Keratinocyte (primary cell): ENCODE measurements at regions not wholly inside any gene's neighbourhood (a gene's known extent, or its start where the extent isn't known, plus 50 kb on each side); places are given as distances from the start of the nearest gene placed in this dataset.
A peak's percentile ranks its signal among the peaks of the same experiment; 100 is the strongest.

Source experiments
- DNase-seq: peaks from one replicate; pipeline ENCODE4 v3.0.0-alpha.2; 2011; ENCODE audit warnings: low read depth, missing footprints, low spot score
- FAIRE-seq: peaks from 2 replicates; lab custom pipeline; 2011; peaks lifted over from hg19 to GRCh38; lab: Jason Lieb, UNC
- H2AFZ ChIP-seq: 2 replicates; pipeline ENCODE4 v1.6.0; 2012; ENCODE audit warnings: low read length, control low read depth, inconsistent platforms; ENCODE audit not compliant: control insufficient read depth
- H3K27ac ChIP-seq: 2 replicates; pipeline ENCODE4 v1.5.1; 2011; ENCODE audit warnings: low read length; ENCODE audit not compliant: control insufficient read depth, insufficient read depth
- H3K27me3 ChIP-seq: 3 replicates; pipeline ENCODE4 v1.6.0; 2011; ENCODE audit warnings: low read length; ENCODE audit not compliant: control insufficient read depth, insufficient read depth; ENCODE audit errors: extremely low read depth
- H3K36me3 ChIP-seq, 2 experiments: 2 replicates in 1 of 2; 3 replicates in 1 of 2; pipeline ENCODE4 v1.5.1; 2011; ENCODE audit warnings: low read length in 2 of 2, mild to moderate bottlenecking in 1 of 2; ENCODE audit not compliant: control insufficient read depth in 2 of 2, insufficient read depth in 2 of 2; ENCODE audit errors: extremely low read depth in 1 of 2
- H3K4me1 ChIP-seq: 3 replicates; pipeline ENCODE4 v1.5.1; 2011; ENCODE audit warnings: low read length; ENCODE audit not compliant: control insufficient read depth, insufficient read depth; ENCODE audit errors: extremely low read depth
- H3K4me2 ChIP-seq: 3 replicates; pipeline ENCODE4 v1.6.0; 2011; ENCODE audit warnings: low read depth, low read length; ENCODE audit not compliant: control insufficient read depth, insufficient read depth; ENCODE audit errors: extremely low read depth
- H3K4me3 ChIP-seq, 3 experiments: fragments of 200-600 bp in 1 of 3; sonication (generic) in 1 of 3; 2 replicates in 2 of 3; 3 replicates in 1 of 3; pipeline ENCODE4 v1.5.1; 2011 to 2016; ENCODE audit warnings: low read length in 3 of 3, mild to moderate bottlenecking in 3 of 3, control low read depth in 2 of 3, inconsistent platforms in 1 of 3, low read depth in 1 of 3, mixed read lengths in 1 of 3, mixed run types in 1 of 3, moderate library complexity in 1 of 3; ENCODE audit not compliant: control insufficient read depth in 2 of 3, insufficient read depth in 2 of 3; ENCODE audit errors: extremely low read depth in 1 of 3
- H3K79me2 ChIP-seq: 2 replicates; pipeline ENCODE4 v1.6.0; 2012; ENCODE audit warnings: low read length; ENCODE audit not compliant: control insufficient read depth, insufficient read depth
- H3K9ac ChIP-seq: 3 replicates; pipeline ENCODE4 v1.6.0; 2011; ENCODE audit warnings: low read length; ENCODE audit not compliant: control insufficient read depth, insufficient read depth; ENCODE audit errors: extremely low read depth
- H3K9me1 ChIP-seq: 3 replicates; pipeline ENCODE4 v1.6.0; 2011; ENCODE audit warnings: low read length; ENCODE audit not compliant: control insufficient read depth, insufficient read depth; ENCODE audit errors: extremely low read depth
- H3K9me3 ChIP-seq: 2 replicates; pipeline ENCODE4 v1.5.1; 2012; ENCODE audit warnings: low read depth, low read length; ENCODE audit not compliant: control insufficient read depth
- H4K20me1 ChIP-seq: 3 replicates; pipeline ENCODE4 v1.6.0; 2011; ENCODE audit warnings: low read length; ENCODE audit not compliant: control insufficient read depth, insufficient read depth; ENCODE audit errors: extremely low read depth
- EZH2 ChIP-seq: IDR thresholded peaks from one replicate; pipeline ENCODE4 v1.6.1; 2012; ENCODE audit warnings: inconsistent platforms, mild to moderate bottlenecking, low read length, moderate library complexity
- dilution Hi-C: fragments of 300-500 bp; cut with MboI; formaldehyde crosslinking; loops from one replicate; pipeline ENCODE4 v1.7.0; 2020; ENCODE audit warnings: low sequenced_read_pairs; ENCODE audit not compliant: extremely low pct_ligation_motif_present
- TF ChIP-seq, protein P1 (sequence below), 3 experiments: IDR thresholded peaks in 1 of 3; conservative IDR thresholded peaks in 1 of 3; optimal IDR thresholded peaks in 1 of 3; 2 replicates in 2 of 3; 3 replicates in 1 of 3; pipeline versions ENCODE3 to v1.5.1; 2011; ENCODE audit warnings: low read length in 3 of 3, mild to moderate bottlenecking in 3 of 3, moderate library complexity in 2 of 3, control low read depth in 1 of 3, inconsistent platforms in 1 of 3; ENCODE audit not compliant: insufficient read depth in 2 of 3; ENCODE audit errors: extremely low read depth in 1 of 3

DNA sequence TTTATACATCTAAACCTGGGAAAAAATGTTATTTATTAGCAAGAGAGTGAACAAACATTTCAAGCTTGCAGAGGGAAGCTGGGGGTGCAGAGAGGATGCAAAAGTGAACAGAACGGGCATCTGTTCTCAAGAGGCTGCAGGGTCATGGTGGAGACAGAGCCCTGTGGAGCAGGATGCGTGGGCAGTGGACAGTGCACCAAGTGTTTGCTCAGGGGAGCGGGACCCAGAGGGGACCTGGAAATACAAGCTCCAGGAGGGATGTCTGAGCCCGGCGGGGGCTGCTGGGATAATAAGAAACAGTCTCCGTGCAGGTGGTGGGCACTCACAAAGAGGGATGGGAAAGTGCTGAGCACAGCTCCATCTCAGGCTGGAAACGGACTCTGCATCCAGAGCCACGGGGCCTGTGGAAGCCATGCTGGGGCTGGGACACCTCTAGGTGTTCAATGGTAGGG is 105.3 kb upstream of the SLC45A1 start:
- DNase-seq = no peak
- peak overlapping the region; percentile 84 for H3K27ac ChIP-seq
- H3K27me3 ChIP-seq = no peaks in the 10 kb centered on the region
- no peaks in the 10 kb centered on the region for H4K20me1 ChIP-seq
- H3K9ac ChIP-seq = peak overlapping the region; percentile 74
- H3K4me3 ChIP-seq = no peak overlapping the region
- H3K4me2 ChIP-seq = peak overlapping the region; percentile 58
- FAIRE-seq = peak; percentile 23
- no peak overlapping the region for H2AFZ ChIP-seq
- no peaks in the 10 kb centered on the region for H3K79me2 ChIP-seq
- dilution Hi-C loops = no loop called here
- no peaks in the 10 kb centered on the region for H3K9me3 ChIP-seq
- H3K36me3 ChIP-seq = no peaks in the 10 kb centered on the region
- peaks cover 26% of the 10 kb centered on the region for H3K4me1 ChIP-seq
- TF ChIP-seq, protein P1, sequence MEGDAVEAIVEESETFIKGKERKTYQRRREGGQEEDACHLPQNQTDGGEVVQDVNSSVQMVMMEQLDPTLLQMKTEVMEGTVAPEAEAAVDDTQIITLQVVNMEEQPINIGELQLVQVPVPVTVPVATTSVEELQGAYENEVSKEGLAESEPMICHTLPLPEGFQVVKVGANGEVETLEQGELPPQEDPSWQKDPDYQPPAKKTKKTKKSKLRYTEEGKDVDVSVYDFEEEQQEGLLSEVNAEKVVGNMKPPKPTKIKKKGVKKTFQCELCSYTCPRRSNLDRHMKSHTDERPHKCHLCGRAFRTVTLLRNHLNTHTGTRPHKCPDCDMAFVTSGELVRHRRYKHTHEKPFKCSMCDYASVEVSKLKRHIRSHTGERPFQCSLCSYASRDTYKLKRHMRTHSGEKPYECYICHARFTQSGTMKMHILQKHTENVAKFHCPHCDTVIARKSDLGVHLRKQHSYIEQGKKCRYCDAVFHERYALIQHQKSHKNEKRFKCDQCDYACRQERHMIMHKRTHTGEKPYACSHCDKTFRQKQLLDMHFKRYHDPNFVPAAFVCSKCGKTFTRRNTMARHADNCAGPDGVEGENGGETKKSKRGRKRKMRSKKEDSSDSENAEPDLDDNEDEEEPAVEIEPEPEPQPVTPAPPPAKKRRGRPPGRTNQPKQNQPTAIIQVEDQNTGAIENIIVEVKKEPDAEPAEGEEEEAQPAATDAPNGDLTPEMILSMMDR (optimal IDR thresholded peaks at IDR 0.05 in 1 of 3, IDR thresholded peaks at IDR 0.05 in 1 of 3, conservative IDR thresholded peaks at IDR 0.05 in 1 of 3; ENCODE audit: extremely low read depth in 1 of 3, insufficient read depth in 2 of 3, low read length in 3 of 3) = no peak
- no peak for TF ChIP-seq EZH2
- no peaks in the 10 kb centered on the region for H3K9me1 ChIP-seq

DNA sequence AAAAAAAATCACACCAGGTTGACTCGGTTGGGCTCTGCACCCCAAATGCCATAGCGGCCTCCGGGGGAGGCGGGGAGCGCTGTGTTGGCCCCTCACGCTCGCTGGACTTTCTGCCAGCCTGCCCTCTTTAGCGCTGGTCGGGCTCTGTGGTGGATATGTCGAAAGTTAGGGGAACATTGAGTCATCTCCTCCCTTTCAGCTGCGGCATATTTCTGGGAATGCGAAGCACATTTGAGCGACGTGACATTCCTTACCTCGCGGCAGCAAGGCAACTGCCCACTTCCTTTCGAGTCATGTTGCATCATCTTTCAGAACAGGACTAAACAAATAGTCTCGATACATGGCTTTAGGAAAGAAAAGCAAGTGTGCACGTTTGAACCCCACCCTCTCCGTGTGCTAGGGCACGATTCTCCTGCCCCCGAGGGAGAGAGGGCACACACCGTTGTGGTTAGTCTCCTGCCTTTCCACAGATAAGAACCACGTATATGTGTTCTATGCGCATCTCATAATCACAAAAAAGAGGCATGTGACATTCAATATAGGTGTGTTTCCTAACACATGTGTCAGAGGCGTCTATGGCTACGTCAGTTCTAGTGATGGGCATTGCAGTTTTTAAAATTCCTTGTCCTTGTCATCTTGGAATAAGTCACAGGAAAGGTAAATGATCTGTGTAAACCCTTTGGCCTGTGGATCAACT is 105.9 kb upstream of the SLC45A1 start:
- peak; percentile 94 for DNase-seq
- Histone ChIP-seq H3K9me1 (no peaks in the 10 kb centered on the region), H3K4me1 (peaks cover 25% of the 10 kb centered on the region), H3K9ac (peak overlapping the region; percentile 74), H3K27me3 (no peaks in the 10 kb centered on the region), H3K4me2 (peak overlapping the region; percentile 58), H3K27ac (peak overlapping the region; percentile 84), H3K9me3 (no peaks in the 10 kb centered on the region), H3K79me2 (no peaks in the 10 kb centered on the region), H3K36me3 (no peaks in the 10 kb centered on the region), H2AFZ (no peak overlapping the region), H4K20me1 (no peaks in the 10 kb centered on the region), H3K4me3 (no peak overlapping the region)
- TF ChIP-seq, protein P1 (optimal IDR thresholded peaks at IDR 0.05 in 1 of 3, IDR thresholded peaks at IDR 0.05 in 1 of 3, conservative IDR thresholded peaks at IDR 0.05 in 1 of 3; ENCODE audit: extremely low read depth in 1 of 3, insufficient read depth in 2 of 3, low read length in 3 of 3) = no peak
- no peak for TF ChIP-seq EZH2
- dilution Hi-C loops = no loop called here
- FAIRE-seq = peak; percentile 99
